ENCODE measurements at regions not wholly inside any gene's neighbourhood (a gene's known extent, or its start where the extent isn't known, plus 50 kb on each side); places are given as distances from the start of the nearest gene placed in this dataset.

GRCh38 chr9:90964101-90965020, 162.7 kb downstream of the SYK start:
- TF ChIP-seq BHLHE40 (IDR thresholded peaks at IDR 0.05; ENCODE audit: borderline replicate concordance), result no peak
- TF ChIP-seq NFRKB (IDR thresholded peaks at IDR 0.05), result no peak
- no peak for TF ChIP-seq SP1 (IDR thresholded peaks at IDR 0.05)
- no peak for TF ChIP-seq TARDBP (IDR thresholded peaks at IDR 0.05)
- no peak for TF ChIP-seq CTBP1 (IDR thresholded peaks at IDR 0.05; ENCODE audit: borderline replicate concordance)

All from HEK293T (cell line).